ENCODE measurements at regions not wholly inside any gene's neighbourhood (a gene's known extent, or its start where the extent isn't known, plus 50 kb on each side); places are given as distances from the start of the nearest gene placed in this dataset.

GRCh38 chr3:66702126-66702525 lies 201.3 kb upstream of the LRIG1 start:
- H3K4me1 Mint-ChIP-seq (ENCODE audit: unreplicated experiment): peaks cover 6% of the 10 kb centered on the region
- H3K4me3 Mint-ChIP-seq: no peak overlapping the region
- H3K36me3 Mint-ChIP-seq: no peaks in the 10 kb centered on the region
- DNase-seq (ENCODE audit: extremely low spot score, unreplicated experiment): no peak
- no peak overlapping the region for H3K27ac Mint-ChIP-seq
- peaks cover 5% of the 10 kb centered on the region for H3K27me3 Mint-ChIP-seq
- TF ChIP-seq CTCF (conservative IDR thresholded peaks at IDR 0.05): no peak
- no peaks in the 10 kb centered on the region for H3K9me3 Mint-ChIP-seq

DNA sequence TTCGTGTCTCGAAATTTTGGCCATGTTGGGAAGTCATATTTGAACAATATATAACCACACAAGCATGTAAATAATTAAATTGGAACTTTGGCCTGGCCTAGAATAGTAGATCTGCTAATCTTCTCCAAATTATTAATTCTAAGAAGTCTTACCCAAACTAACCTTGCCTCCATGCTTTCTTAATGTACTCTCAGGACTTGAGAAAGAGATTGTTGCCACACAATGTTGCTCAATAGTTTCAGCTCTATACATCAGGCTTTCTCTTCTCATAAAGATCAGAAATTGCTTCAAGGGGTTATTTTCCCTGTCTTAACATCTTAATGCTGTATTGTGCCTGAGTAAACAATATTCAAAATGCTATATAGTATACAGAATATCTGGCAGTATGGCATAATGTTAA lies 202.7 kb upstream of the LRIG1 start:
- Mint-ChIP-seq H3K27ac (no peak overlapping the region), H3K27me3 (peaks cover 5% of the 10 kb centered on the region), H3K9me3 (no peaks in the 10 kb centered on the region), H3K4me3 (no peak overlapping the region), H3K4me1 (ENCODE audit: unreplicated experiment) (peaks cover 6% of the 10 kb centered on the region), H3K36me3 (no peaks in the 10 kb centered on the region)
- DNase-seq (ENCODE audit: extremely low spot score, unreplicated experiment): no peak
- no peak for TF ChIP-seq CTCF (conservative IDR thresholded peaks at IDR 0.05)

DNA sequence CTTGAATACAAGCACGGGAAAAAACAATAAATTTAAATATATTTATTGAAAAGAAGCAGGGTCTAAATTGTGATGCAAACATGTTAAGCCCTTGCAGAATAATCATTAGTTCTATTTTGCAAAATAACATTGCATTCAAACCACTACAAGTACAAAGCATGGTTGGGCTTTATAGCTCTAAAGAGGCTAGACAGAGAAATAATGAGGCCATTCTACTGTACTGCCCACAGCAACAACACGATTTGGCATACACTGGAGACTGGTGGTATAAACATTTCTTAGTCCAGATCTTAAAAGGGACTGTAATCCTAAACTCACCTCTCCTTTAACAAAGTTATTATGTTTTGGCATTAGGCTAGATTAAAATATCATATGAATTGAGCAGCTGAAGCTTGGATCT lies 204.3 kb upstream of the LRIG1 start:
- peaks cover 6% of the 10 kb centered on the region for H3K4me1 Mint-ChIP-seq (ENCODE audit: unreplicated experiment)
- no peak overlapping the region for H3K27ac Mint-ChIP-seq
- no peaks in the 10 kb centered on the region for H3K9me3 Mint-ChIP-seq
- no peak for TF ChIP-seq CTCF (conservative IDR thresholded peaks at IDR 0.05)
- no peaks in the 10 kb centered on the region for H3K36me3 Mint-ChIP-seq
- H3K4me3 Mint-ChIP-seq: no peak overlapping the region
- peaks cover 12% of the 10 kb centered on the region for H3K27me3 Mint-ChIP-seq
- no peak for DNase-seq (ENCODE audit: extremely low spot score, unreplicated experiment)

GRCh38 chr3:66706890-66707289 lies 206.1 kb upstream of the LRIG1 start:
- Mint-ChIP-seq H3K27me3 (peaks cover 12% of the 10 kb centered on the region), H3K4me3 (no peak overlapping the region), H3K36me3 (no peaks in the 10 kb centered on the region), H3K27ac (no peak overlapping the region), H3K9me3 (no peaks in the 10 kb centered on the region), H3K4me1 (ENCODE audit: unreplicated experiment) (peaks cover 3% of the 10 kb centered on the region)
- TF ChIP-seq CTCF (conservative IDR thresholded peaks at IDR 0.05): no peak
- no peak for DNase-seq (ENCODE audit: extremely low spot score, unreplicated experiment)

DNA sequence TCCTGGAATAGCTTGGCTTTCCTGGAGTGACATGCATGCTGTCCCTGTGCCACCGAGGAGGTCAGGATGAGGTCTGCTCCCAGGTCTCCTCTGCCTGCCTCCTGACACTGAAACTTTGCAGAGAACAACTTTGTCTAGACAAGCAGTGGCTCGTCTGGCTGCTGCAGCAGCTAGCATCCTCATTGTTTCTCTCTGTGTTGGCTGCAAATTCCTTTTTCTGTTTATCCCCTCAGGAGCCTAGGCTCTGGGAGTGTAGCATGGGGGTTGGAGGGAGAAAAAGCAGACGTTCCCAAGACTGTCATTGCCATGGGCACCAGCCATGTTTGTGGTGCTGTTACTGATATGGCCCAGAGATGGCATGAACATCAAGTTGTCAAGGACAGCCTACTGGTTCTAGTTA lies 208.7 kb upstream of the LRIG1 start:
- no peak for DNase-seq (ENCODE audit: extremely low spot score, unreplicated experiment)
- Mint-ChIP-seq H3K4me3 (no peak overlapping the region), H3K27me3 (peaks cover 12% of the 10 kb centered on the region), H3K9me3 (no peaks in the 10 kb centered on the region), H3K27ac (no peak overlapping the region), H3K4me1 (ENCODE audit: unreplicated experiment) (no peaks in the 10 kb centered on the region), H3K36me3 (no peaks in the 10 kb centered on the region)
- no peak for TF ChIP-seq CTCF (conservative IDR thresholded peaks at IDR 0.05)

DNA sequence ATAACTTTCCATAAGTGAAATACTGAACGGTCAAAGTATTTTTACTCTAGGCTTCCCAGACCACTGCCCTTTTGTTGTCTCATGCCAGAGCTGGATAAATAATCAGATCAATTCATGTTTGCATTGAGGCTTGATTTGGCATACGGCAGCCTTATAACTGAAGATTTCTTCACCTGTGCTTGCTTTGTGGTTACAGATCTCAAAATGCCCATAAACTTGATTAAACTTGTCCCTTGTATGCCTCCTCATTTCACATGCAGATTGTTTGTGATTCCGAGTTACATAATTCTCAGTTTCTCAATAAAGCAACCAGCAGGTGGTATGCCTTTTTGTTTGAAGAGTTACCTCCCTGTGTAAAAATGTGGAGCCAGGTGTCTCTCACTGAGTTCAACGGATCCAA lies 211.4 kb upstream of the LRIG1 start:
- no peaks in the 10 kb centered on the region for H3K36me3 Mint-ChIP-seq
- peaks cover 3% of the 10 kb centered on the region for H3K9me3 Mint-ChIP-seq
- no peak overlapping the region for H3K27ac Mint-ChIP-seq
- H3K4me3 Mint-ChIP-seq: no peak overlapping the region
- TF ChIP-seq CTCF (conservative IDR thresholded peaks at IDR 0.05): no peak
- H3K4me1 Mint-ChIP-seq (ENCODE audit: unreplicated experiment): no peaks in the 10 kb centered on the region
- no peak for DNase-seq (ENCODE audit: extremely low spot score, unreplicated experiment)
- peaks cover 7% of the 10 kb centered on the region for H3K27me3 Mint-ChIP-seq

Measured in type B pancreatic cell (in vitro differentiated cells).